Stimulated activated CD4-positive, alpha-beta T cell treated with anti-CD3 and anti-CD28 coated beads, TNF-alpha, amount 100 ng/mL, for 4 hours (primary cell): ENCODE measurements at regions not wholly inside any gene's neighbourhood (a gene's known extent, or its start where the extent isn't known, plus 50 kb on each side); places are given as distances from the start of the nearest gene placed in this dataset.

ENCODE experiments used
- DNase-seq, 3 experiments: peaks; one replicate each; pipeline ENCODE4 v3.0.0-alpha.2; 2020; ENCODE audit warnings: low read depth in 3 of 3

DNA sequence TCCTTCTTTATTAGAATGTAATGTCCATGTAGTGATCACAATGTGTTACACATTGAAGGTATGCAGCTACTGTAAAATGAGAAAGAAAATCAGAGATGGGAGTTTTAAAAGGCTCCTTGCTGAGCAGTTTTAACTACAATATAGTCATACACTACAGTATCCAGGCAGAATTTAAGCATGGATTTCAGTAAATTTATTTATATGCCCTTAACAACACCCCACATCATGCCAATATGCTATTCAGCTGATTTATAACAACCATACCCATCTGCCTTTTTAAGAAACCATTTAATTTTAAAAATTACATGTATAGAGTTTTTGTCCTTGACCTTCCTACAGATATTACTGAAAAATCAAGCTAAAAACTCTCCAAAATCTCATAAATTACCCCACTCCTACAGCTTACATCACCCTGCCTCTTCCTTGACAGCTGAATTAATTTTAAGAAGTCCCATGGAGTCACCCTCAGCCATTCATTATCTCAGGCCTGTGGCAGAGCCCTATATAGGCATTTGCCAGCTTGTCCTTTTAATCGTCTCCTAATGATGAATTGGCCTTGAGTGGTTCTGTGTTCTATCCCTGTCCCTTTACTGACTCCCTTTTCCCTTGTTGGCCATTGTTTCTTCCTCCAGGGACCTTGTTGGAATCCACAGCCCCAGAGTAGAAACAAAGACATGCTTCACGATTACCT is 797.6 kb upstream of the ARRDC4 start:
- no peak for DNase-seq

DNA sequence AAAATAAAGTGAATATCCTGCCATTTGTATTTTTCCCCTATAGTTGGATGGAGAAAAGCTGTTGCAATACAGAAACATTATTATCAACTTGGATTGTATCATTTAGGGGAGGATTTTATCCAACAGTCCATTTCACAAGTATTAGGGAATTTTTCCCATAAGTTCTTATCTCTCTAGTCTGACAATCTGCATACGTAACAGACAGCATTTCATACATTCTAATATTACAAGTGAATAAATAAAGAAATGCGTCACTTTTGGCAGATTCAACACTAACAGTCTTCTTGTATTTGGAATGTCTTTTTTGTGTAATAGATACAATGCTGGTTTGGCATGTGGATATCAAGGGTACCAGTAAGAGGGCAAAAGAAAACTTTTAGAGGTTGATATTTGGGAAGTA is 795.3 kb upstream of the ARRDC4 start:
- no peak for DNase-seq

DNA sequence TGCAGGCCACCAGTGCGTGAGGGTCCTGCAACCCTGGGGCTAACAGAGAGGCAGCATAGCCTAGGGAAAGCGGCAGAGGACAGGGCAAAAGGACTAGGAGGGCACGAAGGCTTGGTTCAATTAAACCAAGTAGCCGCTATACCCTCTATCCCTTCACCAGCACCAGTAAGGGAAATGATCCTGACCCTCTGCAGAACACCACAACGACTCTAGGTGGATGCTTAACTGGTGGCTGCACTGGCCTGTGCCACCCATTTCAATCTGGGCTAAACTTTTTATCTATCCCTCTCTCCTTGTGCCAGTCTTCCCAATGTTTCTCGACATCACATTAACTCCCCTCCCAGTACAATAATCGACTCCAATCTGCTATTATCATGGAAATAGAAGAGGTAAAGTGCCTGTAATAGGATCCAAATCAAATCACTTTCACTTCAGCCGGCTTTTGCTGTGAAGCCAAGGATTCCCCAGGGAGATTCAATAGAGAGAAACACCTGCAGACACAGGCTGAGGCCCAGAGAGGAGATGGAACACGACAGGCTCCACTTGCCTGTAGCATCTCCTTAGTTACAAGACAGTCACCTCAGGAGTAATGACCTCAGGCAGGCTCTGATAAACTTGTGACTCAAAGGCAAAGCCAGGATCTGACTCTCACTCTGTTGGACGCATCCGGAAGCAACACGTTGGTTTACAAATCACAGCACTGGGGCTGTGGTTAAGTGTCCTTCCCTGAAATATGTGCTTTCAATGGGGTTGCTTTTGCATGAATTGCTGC is 791.6 kb upstream of the ARRDC4 start:
- DNase-seq, result no peak

DNA sequence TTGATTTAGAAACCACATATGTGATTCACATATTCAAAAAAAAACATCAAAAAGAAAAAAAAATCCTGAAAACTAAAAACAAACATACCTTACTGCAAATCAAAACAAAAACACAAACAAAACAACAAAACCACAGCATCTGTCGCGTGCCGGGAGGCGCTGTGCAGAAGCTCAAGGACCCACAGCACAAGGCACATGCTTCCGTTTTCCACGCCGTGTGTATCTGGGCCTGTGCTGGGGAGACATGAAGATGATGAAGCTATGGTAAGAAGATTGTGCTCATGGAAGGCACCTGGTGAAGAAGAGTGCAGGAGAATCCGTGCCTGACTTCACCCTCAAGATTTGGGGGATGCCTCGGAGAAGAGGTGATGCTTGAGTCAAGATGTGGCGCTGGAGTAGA is 788.9 kb upstream of the ARRDC4 start:
- no peak for DNase-seq

DNA sequence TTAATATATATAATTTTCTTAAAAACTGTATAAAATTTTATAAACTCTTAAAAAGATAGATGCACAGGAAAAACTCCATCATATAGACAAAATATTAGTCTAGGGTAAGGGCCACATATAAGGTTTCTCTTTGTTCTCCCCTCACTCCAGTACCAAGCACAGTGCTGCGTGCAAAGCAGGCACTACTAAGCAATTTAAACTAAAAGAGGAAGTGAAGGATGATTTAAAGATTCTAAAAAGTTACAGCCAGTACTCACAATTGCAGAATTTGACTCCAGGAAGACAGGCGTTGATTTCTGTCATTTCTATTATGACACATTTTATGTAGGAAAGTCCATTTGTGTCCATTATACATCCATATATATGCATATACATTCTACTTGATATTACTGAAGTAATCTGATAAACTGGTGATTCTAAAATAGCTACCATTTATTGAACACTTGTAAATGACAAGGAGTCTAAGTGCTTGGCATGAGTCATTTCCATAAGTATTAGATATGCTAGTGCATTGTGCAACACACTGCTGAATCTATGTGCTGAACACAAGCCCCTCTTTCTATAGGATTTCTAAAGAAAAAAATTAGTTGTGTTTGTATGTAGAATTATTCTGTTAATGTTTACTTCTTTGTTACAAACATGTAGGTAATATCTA is 785.5 kb upstream of the ARRDC4 start:
- no peak for DNase-seq

DNA sequence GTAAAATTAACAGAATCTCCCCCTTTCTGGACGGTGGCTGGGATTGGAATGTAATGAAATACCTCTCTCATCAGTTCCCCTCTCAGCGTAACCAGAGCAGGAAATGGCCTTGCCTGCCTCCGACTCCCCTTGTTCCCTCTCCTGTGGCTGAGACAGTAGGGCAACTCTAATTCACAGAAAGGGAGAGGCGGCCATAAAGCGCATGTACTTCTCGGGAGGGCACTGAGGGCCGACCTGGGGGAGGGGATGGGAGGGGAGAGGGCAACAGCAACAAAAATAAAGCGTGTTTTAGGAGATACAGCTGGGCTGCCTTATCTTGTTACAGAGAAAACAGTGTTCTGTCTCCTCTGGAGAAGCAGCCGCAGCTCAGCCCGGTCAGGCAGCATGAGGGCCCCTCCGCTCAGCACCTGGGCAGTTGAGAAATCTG is 783.3 kb upstream of the ARRDC4 start:
- no peak for DNase-seq

DNA sequence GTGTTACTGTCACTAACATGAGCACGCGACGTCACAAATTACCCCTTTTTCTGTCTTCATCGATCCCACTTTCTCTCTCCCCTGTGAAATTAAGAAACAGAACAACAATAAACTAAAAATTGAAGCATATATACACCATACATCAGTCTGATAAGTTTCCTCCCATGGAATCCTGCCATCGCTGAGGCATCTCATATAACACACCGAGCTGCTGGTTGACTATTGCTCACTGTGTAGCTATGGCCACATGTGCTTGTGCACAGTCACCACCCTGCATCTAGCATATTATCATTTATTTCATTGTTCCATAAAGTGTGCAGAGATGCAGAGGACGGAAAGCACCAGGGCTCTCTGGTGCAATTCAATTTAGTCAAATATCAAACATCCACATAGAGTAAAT is 777.9 kb upstream of the ARRDC4 start:
- DNase-seq, result no peak

DNA sequence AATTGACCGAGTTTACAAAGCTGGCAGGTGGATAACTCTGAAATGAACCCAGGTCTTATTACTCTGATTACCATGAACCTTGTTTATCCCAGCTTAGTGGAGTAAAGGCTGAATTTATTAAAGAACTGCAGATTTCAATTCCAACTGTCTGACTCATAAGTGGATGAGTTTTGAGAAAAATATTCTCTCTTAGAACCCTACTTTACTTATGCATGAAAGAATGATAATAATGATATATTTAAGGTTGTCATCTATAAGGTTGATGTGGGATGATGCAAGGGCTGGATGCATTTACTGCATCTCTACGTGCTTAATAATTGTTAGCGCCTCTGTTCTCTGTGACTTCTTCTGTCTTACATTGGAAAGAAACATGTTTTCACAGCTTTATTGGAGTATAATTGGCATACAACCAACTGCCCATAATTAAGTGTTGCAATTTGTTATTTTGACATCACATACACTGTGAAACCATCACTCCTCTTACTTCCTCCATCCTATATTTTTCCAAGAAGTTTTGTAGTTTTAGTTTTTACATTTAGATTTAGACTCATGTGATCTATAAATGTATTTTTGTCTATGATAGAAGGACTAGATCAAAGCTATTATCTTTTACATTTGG is 771.2 kb upstream of the ARRDC4 start:
- DNase-seq, result no peak

DNA sequence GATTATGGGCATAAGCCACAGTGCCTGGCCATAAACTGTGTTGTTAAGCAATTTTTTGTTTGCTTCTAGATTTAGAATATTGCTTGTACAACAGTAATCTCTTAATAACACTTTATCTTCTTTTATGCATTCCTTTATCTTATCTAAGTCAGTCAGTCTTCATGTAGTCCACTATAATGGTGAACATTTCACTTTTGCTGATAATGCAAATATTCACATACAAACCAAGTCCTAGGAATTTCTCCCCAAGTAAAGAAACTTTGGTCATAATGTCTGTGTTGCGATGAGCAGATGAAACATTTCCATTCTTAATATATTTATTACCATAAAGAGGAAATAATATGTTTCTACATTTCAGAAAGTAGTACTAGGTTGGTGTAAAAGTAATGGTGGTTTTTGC is 765.8 kb upstream of the ARRDC4 start:
- DNase-seq, result no peak

DNA sequence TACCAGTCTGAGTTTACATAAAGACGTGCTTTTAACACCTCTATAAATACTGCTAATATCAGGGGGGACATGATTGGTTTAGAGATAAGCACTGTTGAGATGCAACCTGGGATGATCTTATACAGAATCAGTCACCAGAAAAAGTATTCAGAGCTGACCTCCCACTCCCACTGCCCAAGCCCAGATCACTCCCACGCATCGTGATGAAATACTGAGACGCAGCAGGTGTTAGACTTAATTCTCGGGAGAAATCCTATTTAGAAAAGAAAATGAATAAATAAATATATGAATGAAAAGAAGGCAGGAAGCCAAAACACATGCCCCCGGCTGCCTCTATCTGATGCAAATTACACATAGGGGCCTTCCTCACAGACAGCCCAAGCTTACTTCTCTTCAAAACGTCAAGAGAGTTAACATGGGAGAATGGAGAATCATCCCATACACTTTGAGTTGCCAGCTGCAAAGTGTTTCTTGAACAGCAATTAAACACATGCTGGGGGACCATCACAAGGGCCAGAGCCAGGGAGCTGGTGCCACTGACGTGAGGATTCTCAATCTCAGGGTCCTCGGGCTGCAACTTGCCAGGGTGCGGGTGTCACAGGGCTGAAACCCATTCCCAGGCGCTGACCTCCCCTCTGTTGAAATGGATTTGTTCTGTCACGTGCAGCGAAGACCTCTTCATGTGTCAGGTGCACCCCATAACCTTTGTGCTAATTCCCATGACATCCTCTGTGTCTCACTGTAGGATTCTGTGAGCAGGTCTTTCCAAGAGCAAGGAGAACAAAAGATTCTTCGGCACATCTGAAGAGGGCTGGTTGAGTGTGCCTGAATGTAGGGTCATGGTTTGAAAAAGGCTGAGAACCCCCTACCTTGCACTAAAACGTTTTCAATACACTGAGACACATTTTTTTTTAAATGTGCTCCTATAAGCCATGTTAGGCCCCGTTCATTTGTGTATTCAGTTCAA is 764.2 kb upstream of the ARRDC4 start:
- no peak for DNase-seq

DNA sequence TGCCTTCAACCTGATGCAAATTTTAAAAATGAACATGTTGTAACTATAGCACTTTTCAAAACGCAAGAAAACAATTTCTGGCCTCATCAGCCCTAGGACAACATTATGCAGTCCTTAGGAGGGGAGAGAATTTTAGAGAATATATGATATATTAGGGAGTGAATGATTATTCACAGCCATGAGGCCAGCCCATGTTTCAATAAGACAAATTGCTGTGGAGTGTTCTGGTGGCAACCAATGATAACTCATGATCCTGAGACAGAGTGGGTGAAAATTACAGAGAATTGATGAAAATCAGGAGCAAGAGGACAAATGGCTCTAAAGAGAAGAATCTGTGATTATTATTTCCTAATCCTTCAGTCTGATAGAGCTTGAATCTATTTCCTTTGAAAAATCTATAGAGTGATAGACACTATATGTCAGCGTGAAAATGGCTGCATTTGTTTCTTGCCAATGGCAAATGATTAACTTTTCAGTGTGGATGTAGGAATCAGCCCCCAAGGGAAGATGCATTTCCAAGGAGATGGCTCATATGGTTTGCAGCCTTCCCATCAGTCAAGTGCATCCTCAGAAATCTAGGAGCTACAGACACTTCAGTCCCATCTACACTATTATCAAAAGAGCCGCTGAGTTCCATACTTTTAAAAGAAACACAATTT is 761.0 kb upstream of the ARRDC4 start:
- no peak for DNase-seq

DNA sequence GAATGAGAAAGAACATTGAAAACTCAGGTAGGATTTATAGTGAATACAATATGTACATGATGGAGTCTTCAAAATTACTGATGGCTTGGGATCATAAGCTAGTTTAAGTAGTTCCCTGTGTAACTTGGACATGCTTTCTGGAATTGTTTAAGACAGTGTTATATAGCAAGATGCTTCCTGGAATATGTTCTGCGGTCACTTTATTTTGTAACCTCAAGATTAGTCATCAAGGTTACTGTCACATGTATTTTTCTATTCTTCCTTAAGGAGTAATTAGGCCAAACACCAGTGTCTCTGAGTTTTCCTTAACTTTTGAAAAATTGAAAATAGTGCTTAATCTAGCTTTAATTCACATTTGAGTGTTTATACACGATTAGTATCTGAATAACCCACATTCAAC is 760.3 kb upstream of the ARRDC4 start:
- no peak for DNase-seq

DNA sequence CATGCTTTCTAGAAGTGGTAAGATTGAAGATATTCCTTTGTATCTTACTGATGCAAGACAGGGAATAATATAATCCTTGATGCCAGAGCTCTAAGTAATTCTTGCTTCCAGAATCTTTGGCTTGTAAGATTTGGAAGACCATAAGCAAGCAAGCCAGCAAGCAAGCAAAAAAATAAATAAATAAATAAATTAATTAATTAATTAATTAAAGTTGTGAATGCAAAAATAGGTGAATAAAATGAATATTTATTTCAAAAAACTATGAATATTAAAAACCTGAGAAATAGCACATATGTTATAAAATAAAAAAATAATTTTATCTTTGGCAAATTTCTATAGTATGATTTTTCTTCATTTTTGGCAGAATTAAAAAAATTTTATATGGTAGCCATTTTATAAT is 750.2 kb upstream of the ARRDC4 start:
- DNase-seq, result no peak

DNA sequence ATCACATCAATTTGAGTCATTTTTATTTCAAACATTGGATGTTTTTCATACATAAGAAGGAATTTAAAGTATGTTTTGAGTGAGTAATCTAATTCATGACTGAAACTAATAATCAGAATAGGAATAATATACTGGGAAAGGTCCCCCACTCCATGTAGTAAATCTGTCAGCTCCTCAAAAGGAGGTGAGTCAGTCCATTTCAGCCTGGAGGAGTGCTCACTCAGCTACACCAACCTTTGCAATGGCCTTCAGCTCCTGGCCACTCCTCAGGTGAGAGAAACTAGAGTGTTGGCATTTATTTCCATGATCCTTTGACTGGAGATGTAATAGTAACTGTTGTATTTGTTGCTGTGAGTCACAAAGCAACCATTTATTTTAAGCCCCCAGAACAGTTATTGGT is 744.9 kb upstream of the ARRDC4 start:
- no peak for DNase-seq

DNA sequence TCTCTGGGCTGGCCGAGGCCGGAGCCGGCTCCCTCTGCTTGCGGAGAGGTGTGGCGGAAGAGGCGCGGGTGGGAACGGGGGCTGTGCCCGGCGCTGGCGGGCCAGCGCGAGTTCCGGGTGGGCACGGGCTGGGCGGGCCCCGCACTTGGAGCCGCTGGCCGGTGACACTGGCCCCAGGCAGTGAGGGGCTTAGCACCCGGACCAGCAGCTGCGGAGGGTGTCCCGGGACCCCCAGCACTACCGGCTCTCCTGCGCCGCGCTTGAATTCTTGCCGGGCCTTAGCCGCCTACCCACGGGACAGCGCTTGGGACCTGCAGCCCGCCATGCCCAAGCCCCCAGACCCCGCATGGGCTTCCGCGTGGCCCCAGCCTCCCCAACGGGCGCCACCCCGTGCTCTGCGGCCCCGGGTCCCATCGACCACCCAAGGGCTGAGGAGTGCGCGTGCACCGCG is 736.3 kb upstream of the ARRDC4 start:
- no peak for DNase-seq

DNA sequence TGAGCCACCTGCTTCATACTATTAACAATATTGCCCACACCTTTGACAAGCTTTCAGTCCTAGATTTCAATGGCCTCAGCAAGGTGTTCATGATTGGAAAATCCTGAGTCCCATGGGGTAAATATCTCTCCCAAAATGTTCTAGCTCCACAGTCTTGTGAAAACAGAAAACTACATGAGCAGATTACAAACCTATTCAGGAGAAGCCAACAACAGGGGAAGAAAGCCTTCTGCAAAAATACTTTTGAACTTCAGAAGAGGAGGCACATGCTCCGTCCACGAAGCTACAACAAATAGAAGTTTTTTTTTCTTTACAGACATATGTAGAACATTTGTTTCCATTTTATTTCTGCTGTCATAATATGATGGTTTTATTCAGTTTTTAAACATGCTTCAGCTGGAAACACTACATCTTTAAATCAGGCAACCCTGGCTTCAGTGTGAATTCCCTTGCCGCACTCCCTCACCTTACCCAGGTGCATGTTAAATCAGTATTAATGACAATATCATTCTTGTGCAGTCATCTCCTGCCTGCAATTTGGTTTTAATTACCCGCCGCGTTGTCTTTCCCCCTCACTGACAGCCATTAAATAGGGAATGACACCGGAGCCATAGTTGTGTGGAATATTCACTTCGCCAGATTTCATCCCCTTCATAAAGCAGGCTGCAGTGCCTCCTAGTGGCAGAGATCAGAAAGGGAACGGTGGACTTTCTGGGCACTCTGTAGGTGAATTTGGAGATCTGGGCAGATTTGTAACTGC is 725.5 kb upstream of the ARRDC4 start:
- DNase-seq, result no peak

DNA sequence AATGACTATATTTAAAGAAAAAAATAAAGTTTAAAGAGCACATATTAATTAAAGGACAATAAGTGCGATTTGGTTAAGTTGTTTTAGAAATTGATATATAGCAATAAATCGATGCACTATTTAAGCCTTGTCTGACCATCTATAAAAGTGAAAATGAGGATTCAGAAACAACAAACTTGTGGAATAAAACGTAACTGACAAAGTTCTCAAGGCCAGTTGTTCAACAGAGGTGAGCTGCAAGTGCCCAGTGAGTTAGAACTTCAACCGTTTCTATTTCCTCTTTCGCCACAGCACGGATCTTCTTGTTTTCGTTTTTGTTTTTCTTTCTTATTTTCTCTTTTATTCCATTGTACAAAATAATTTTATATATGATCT is 724.9 kb upstream of the ARRDC4 start:
- no peak for DNase-seq

DNA sequence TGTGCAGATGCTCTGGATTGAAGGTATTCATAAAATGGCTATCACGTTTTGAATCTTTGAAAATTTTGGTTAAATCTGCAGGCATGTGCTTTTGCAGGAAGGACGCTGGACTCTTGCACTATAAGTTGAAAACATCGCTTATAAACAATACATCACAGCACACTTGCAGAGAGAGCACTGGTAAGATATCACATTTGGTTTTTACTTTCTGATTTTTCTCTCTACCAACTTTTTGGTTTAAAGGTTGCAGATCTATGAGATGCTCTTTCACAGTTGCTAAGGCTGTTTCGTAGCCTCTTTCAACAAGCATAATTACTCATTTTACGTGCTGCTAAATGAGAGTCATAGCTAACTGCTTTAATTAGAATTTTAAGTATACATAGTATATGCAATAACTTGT is 724.4 kb upstream of the ARRDC4 start:
- DNase-seq, result no peak

DNA sequence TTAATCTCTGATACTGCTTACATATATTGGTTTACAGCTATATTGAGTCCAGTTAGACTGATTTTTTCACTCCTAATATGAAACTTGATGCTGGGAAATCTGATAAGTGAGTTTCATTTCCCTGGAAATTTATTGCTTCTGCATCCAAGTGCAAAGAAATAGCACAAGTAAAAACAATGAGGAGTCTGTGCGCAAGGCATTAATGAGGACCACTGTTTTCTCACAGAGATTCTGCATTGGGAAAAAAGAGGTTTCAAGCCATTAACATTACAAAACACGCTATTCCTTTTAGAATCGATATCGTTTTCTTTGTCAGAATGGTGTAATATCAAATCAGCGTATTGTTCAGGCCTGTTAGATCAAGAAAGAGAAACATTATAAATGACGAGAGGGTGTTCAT is 723.3 kb upstream of the ARRDC4 start:
- DNase-seq, result no peak

DNA sequence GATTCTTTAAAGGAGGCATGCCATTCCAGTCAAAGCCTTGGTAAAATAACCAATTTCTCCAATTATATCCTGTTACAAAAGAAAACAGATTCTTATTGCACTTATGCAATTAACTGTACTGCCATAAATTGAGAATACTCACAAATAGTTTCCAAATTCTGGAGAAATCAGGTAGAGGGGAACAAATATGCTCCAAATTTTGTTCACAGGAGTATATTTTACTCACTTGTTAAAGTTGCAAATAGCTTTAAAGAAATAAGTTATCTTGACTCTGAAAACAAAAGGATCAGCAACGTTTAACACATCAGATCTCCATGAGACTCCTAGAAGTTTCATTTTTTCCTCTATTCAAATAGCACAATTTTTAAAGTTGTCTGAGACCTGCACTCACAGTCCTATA is 712.1 kb upstream of the ARRDC4 start:
- no peak for DNase-seq
